HG03460 (cell line): ENCODE measurements at regions not wholly inside any gene's neighbourhood (a gene's known extent, or its start where the extent isn't known, plus 50 kb on each side); places are given as distances from the start of the nearest gene placed in this dataset.

ENCODE experiments used
- ATAC-seq: cut with Tn5 transposase; IDR thresholded peaks from one replicate; pipeline ENCODE4 v1.9.1; 2021; ENCODE audit not compliant: unreplicated experiment

- ATAC-seq, result no peak
Observed at GRCh38 chr13:50071379-50071778, 56.1 kb downstream of the KCNRG start.

GRCh38 chr13:50072676-50073075, 57.4 kb downstream of the KCNRG start:
- no peak for ATAC-seq

GRCh38 chr13:50073340-50073739, 58.1 kb downstream of the KCNRG start:
- ATAC-seq, result no peak

GRCh38 chr13:50074843-50075242, 59.6 kb downstream of the KCNRG start:
- ATAC-seq, result no peak

- ATAC-seq, result no peak
Observed at GRCh38 chr13:50075619-50076097, 60.4 kb downstream of the KCNRG start.

GRCh38 chr13:50077431-50077830, 62.2 kb downstream of the KCNRG start:
- ATAC-seq, result no peak

- ATAC-seq, result no peak
Observed at GRCh38 chr13:50078231-50078894, 63.1 kb downstream of the KCNRG start.

GRCh38 chr13:50078895-50079654, 63.8 kb downstream of the KCNRG start:
- ATAC-seq, result no peak

GRCh38 chr13:50079655-50080202, 64.5 kb downstream of the KCNRG start:
- no peak for ATAC-seq

GRCh38 chr13:50080203-50080910, 65.1 kb downstream of the KCNRG start:
- no peak for ATAC-seq

GRCh38 chr13:50080911-50081678, 65.9 kb downstream of the KCNRG start:
- peak; percentile 6 for ATAC-seq

- ATAC-seq, result peak; percentile 64
Observed at GRCh38 chr13:50081679-50082425, 66.6 kb downstream of the KCNRG start.

GRCh38 chr13:50082426-50083281, 67.4 kb downstream of the KCNRG start:
- peak; percentile 61 for ATAC-seq

- ATAC-seq, result no peak
Observed at GRCh38 chr13:50085063-50085462, 69.8 kb downstream of the KCNRG start.

GRCh38 chr13:50089633-50090032, 74.4 kb downstream of the KCNRG start:
- ATAC-seq, result no peak

GRCh38 chr13:50090211-50090610, 75.0 kb downstream of the KCNRG start:
- no peak for ATAC-seq

- no peak for ATAC-seq
Observed at GRCh38 chr13:50094615-50095293, 79.5 kb downstream of the KCNRG start.

GRCh38 chr13:50098693-50099092, 83.4 kb downstream of the KCNRG start:
- no peak for ATAC-seq

- ATAC-seq, result no peak
Observed at GRCh38 chr13:50099473-50099872, 84.2 kb downstream of the KCNRG start.
